C4-2B (cell line): ENCODE measurements at regions not wholly inside any gene's neighbourhood (a gene's known extent, or its start where the extent isn't known, plus 50 kb on each side); places are given as distances from the start of the nearest gene placed in this dataset.

Source experiments
- H3K27ac ChIP-seq: fragments of 450-650 bp; 2 replicates; pipeline ENCODE4 v1.5.1; 2017
- ZFX ChIP-seq: fragments of 450-650 bp; IDR thresholded peaks from 2 replicates; pipeline ENCODE4 v1.6.1; 2017
- TF ChIP-seq, protein P1 (sequence below): fragments of 450-650 bp; conservative IDR thresholded peaks from 2 replicates; pipeline ENCODE4 v1.5.1; 2017; ENCODE audit warnings: mild to moderate bottlenecking

GRCh38 chr2:104648376-104648775, 205.5 kb upstream of the POU3F3 start:
- H3K27ac ChIP-seq = no peak overlapping the region
- no peak for TF ChIP-seq ZFX
- TF ChIP-seq, protein P1, sequence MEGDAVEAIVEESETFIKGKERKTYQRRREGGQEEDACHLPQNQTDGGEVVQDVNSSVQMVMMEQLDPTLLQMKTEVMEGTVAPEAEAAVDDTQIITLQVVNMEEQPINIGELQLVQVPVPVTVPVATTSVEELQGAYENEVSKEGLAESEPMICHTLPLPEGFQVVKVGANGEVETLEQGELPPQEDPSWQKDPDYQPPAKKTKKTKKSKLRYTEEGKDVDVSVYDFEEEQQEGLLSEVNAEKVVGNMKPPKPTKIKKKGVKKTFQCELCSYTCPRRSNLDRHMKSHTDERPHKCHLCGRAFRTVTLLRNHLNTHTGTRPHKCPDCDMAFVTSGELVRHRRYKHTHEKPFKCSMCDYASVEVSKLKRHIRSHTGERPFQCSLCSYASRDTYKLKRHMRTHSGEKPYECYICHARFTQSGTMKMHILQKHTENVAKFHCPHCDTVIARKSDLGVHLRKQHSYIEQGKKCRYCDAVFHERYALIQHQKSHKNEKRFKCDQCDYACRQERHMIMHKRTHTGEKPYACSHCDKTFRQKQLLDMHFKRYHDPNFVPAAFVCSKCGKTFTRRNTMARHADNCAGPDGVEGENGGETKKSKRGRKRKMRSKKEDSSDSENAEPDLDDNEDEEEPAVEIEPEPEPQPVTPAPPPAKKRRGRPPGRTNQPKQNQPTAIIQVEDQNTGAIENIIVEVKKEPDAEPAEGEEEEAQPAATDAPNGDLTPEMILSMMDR = no peak

DNA sequence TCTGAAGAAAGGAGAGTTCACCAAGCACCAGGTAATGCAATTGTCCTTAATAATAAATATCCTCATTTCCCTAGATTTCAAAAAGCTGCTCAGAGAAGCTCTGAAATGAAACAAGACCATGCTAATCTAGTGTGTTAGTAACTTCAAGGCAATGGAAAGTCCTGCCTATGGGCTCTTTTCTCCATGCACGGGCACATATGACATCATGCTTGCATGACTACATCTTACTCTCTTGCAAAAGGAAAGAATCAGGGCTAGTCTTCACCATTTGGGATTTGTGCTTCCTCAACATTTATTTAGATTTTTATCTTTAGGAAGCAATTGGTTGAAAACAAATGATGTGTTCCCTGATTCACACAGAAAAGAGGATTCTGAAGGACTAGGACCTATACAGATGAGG, 204.0 kb upstream of the POU3F3 start:
- no peak overlapping the region for H3K27ac ChIP-seq
- TF ChIP-seq ZFX = no peak
- TF ChIP-seq, protein P1 = no peak

- no peak overlapping the region for H3K27ac ChIP-seq
- no peak for TF ChIP-seq ZFX
- TF ChIP-seq, protein P1 = no peak
These were observed 203.4 kb upstream of the POU3F3 start for GRCh38 chr2:104650405-104650996.

DNA sequence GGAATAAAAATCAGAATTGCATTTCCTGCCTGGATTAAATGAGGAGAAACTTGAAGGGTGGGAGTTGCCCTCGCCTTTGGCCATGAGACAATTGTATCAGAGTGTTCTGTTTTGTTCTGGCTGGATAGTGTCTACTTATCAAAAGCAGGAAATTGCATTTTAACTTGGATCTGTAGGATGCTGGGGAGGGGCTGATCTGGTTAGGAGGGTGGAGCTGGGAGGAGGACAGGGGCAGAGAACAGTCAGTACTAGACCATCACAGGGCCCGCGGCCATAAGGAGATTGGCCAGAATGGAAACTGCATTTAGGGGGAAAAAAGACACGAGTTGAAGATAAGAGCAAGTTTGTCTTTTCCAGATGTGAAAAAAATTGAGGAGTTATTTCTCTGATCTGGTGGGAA, 199.1 kb upstream of the POU3F3 start:
- H3K27ac ChIP-seq = no peak overlapping the region
- TF ChIP-seq, protein P1 = no peak

- TF ChIP-seq, protein P1 = no peak
- no peak for TF ChIP-seq ZFX
- H3K27ac ChIP-seq = no peak overlapping the region
These were observed 197.2 kb upstream of the POU3F3 start for GRCh38 chr2:104656571-104657163.

DNA sequence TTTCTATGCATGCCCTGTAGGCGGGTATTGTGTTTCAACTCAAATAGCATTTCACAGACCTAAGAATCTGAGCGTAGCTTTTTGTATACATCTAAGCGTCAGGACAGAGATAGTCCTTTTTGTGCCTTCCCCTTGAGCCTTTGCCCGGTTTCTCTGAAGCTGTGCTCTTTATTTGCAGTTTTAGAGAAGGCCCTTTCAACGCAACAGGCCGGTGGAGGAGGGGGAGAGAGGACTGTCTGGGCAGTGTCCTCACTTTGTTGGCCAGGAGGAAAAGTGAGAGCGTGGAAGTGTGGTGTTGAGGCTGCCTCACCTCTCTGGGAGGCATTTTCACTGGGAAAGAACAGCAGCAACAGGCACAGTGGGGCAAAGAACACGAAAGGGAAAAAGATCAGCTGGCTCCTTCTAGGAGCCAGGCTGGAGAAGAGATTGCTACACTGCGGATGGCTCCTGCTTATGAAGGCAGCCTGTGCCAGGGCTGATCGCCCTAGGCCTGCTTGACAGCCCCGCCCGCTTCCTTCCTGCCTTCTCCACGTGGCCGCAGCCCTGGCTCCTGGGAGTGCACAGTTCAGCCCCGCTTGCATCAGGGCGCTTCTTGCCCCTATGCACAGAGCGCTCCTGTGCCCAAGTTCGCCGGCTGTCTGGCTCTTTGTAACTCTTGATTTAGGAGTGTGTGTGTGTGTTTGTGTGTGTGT, 195.6 kb upstream of the POU3F3 start:
- TF ChIP-seq ZFX = no peak
- TF ChIP-seq, protein P1 = no peak
- no peak overlapping the region for H3K27ac ChIP-seq

GRCh38 chr2:104658904-104659591, 194.9 kb upstream of the POU3F3 start:
- no peak overlapping the region for H3K27ac ChIP-seq
- TF ChIP-seq, protein P1 = no peak
- no peak for TF ChIP-seq ZFX
